NCI-H2171 treated with DMSO at 0.1 percent for 48 hours (cell line): ENCODE measurements at regions not wholly inside any gene's neighbourhood (a gene's known extent, or its start where the extent isn't known, plus 50 kb on each side); places are given as distances from the start of the nearest gene placed in this dataset.
A peak's percentile ranks its signal among the peaks of the same experiment; 100 is the strongest.

Source experiments
- DNase-seq: peaks from one replicate; lab custom pipeline; 2025; lab: John Stamatoyannopoulos, UW

GRCh38 chr21:23452384-23453083 is 2154.7 kb downstream of the MRPL39 start:
- peak; percentile 36 for DNase-seq

GRCh38 chr21:23445307-23445706 is 2162.0 kb downstream of the MRPL39 start:
- DNase-seq: peak; percentile 95

GRCh38 chr21:23438081-23438480 is 2169.2 kb downstream of the MRPL39 start:
- no peak for DNase-seq

- DNase-seq: peak; percentile 34
Observed at GRCh38 chr21:23402929-23403520, 2204.3 kb downstream of the MRPL39 start.

- DNase-seq: peak; percentile 57
Observed at GRCh38 chr21:23401278-23401677, 2206.0 kb downstream of the MRPL39 start.

GRCh38 chr21:23398726-23399125 is 2208.6 kb downstream of the MRPL39 start:
- DNase-seq: peak; percentile 94

GRCh38 chr21:23394458-23394857 is 2212.8 kb downstream of the MRPL39 start:
- no peak for DNase-seq

GRCh38 chr21:23384679-23385078 is 2222.6 kb downstream of the MRPL39 start:
- no peak for DNase-seq

- DNase-seq: no peak
Observed at GRCh38 chr21:23374155-23374554, 2233.1 kb downstream of the MRPL39 start.

- no peak for DNase-seq
Observed at GRCh38 chr21:23356905-23357304, 2250.4 kb downstream of the MRPL39 start.

GRCh38 chr21:23316190-23316589 is 2291.1 kb downstream of the MRPL39 start:
- DNase-seq: no peak

- no peak for DNase-seq
Observed at GRCh38 chr21:23308741-23309140, 2298.5 kb downstream of the MRPL39 start.

- DNase-seq: no peak
Observed at GRCh38 chr21:23307065-23307464, 2300.2 kb downstream of the MRPL39 start.

- no peak for DNase-seq
Observed at GRCh38 chr21:23292292-23292691, 2294.1 kb downstream of the NCAM2 start.

GRCh38 chr21:23281917-23282316 is 2283.7 kb downstream of the NCAM2 start:
- no peak for DNase-seq

- no peak for DNase-seq
Observed at GRCh38 chr21:23249760-23250159, 2251.6 kb downstream of the NCAM2 start.

- DNase-seq: no peak
Observed at GRCh38 chr21:23247334-23247733, 2249.1 kb downstream of the NCAM2 start.

- no peak for DNase-seq
Observed at GRCh38 chr21:23245255-23245654, 2247.0 kb downstream of the NCAM2 start.

GRCh38 chr21:23223882-23224281 is 2225.7 kb downstream of the NCAM2 start:
- peak; percentile 37 for DNase-seq

- no peak for DNase-seq
Observed at GRCh38 chr21:23218667-23219066, 2220.5 kb downstream of the NCAM2 start.

GRCh38 chr21:23217597-23217996 is 2219.4 kb downstream of the NCAM2 start:
- peak; percentile 32 for DNase-seq

GRCh38 chr21:23215261-23215660 is 2217.1 kb downstream of the NCAM2 start:
- DNase-seq: no peak
